ENCODE measurements at regions not wholly inside any gene's neighbourhood (a gene's known extent, or its start where the extent isn't known, plus 50 kb on each side); places are given as distances from the start of the nearest gene placed in this dataset.
"Not testable (repeated sequence)": the region's sequence is repeated elsewhere in the genome, so short reads cannot be mapped to it uniquely, and the experiment has no call there.

- Histone ChIP-seq H3K4me1 (peaks cover 0 to 24% (median 9%) of the 10 kb centered on the region in 6 donors), H3K27ac (peak overlapping the region in 4 of 8 donors; percentile 66 to 88 (median 72))
- DNase-seq; H3K9me3 ChIP-seq; H3K27me3 ChIP-seq (replicated peaks in 1 of 7); intact Hi-C loops (cut with DNase I; ENCODE audit: low total_unique reads); H3K4me3 ChIP-seq; H3K36me3 ChIP-seq: not testable (repeated sequence)
- WGBS, 5 donors, result 80 to 100% (median 83%) methylated on average over 1 to 2 of the region's 3 CpGs; no CpG with 5 or more reads in 1 of the 5 donors
These were observed 232.0 kb upstream of the PLGLB2 start for GRCh38 chr2:87515875-87516274.

DNA sequence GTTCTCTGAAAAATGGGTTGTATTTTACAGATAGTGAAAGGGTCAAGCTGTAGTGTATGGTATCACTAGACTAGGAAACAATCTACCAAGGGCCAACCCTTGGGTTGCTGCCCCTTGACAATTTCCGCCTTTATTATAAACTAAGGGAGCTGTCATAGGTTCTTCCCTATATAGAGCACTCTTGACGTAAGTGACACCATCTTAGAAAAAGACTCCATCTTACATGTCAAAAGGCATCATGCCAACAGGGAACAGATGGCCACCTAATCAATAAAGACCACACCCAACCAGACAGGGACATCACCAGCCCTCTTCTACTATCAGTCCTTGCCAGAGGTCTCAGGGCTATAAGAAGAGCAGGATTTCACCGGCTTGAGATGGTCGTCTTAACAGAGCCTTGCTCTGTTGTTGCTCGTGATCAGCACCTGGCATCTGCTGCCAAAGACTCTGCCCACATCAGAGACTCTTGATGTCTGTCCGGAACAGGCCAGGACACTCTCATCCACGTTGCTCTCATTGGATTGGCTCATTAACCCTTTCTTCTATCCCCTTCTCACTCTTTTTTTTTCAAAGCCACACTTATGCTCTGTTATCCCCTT lies 231.4 kb upstream of the PLGLB2 start:
- intact Hi-C loops (cut with DNase I; ENCODE audit: low total_unique reads); H3K27me3 ChIP-seq (replicated peaks in 1 of 7); H3K4me3 ChIP-seq; H3K36me3 ChIP-seq; DNase-seq; H3K9me3 ChIP-seq: not testable (repeated sequence)
- peaks cover 0 to 29% (median 9%) of the 10 kb centered on the region in 6 donors for H3K4me1 ChIP-seq
- H3K27ac ChIP-seq, result peak overlapping the region in 5 of 8 donors; percentile 27 to 88 (median 69)
- WGBS, 5 donors, result 62 to 86% (median 78%) methylated on average over 5 to 7 of the region's 7 CpGs

DNA sequence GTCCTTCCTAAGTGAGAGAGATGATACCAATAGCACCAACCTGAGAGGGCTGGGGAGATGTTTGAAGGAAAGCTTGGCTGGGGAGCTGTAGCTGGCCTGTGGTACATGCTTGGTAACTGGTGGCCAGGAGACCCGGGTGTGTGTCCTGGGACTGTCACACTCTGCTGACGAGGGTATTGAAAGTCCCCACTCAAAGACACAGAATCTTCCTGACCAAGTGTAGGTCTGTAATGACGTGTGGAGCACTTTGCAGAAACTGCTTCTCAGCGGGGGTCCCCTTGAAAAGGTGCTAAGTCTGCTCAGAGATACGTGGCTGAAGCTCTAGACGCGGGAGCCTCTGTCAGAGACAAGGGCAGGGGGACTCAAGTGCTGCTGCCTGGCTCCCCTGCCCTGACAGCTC lies 230.4 kb upstream of the PLGLB2 start:
- H3K9me3 ChIP-seq; intact Hi-C loops (cut with DNase I; ENCODE audit: low total_unique reads); H3K36me3 ChIP-seq; H3K4me3 ChIP-seq; DNase-seq; H3K27me3 ChIP-seq (replicated peaks in 1 of 7): not testable (repeated sequence)
- WGBS, 5 donors, result 51 to 77% (median 59%) methylated on average over 2 of the region's 7 CpGs; no CpG with 5 or more reads in 1 of the 5 donors
- peaks cover 0 to 29% (median 9%) of the 10 kb centered on the region in 6 donors for H3K4me1 ChIP-seq
- peak overlapping the region in 4 of 8 donors; percentile 66 to 88 (median 72) for H3K27ac ChIP-seq

- intact Hi-C loops (cut with DNase I; ENCODE audit: low total_unique reads); H3K9me3 ChIP-seq; H3K36me3 ChIP-seq; DNase-seq; H3K4me3 ChIP-seq; H3K27me3 ChIP-seq (replicated peaks in 1 of 7): not testable (repeated sequence)
- Histone ChIP-seq H3K27ac (peak overlapping the region in 7 of 8 donors; percentile 72 to 91 (median 82)), H3K4me1 (peaks cover 0 to 29% (median 9%) of the 10 kb centered on the region in 6 donors)
- peak in 1 of 3 donors; percentile 24 for TF ChIP-seq POLR2AphosphoS5 (IDR thresholded peaks at IDR 0.05)
- WGBS, 5 donors, result 46 to 60% (median 50%) methylated on average over 3 to 7 of the region's 7 CpGs
These were observed 229.8 kb upstream of the PLGLB2 start for GRCh38 chr2:87518066-87518465.

GRCh38 chr2:87518547-87518946 lies 229.3 kb upstream of the PLGLB2 start:
- WGBS, 5 donors, result 62 to 91% (median 81%) methylated on average over 7 to 8 of the region's 8 CpGs
- H3K4me3 ChIP-seq; H3K9me3 ChIP-seq; H3K36me3 ChIP-seq; H3K27me3 ChIP-seq (replicated peaks in 1 of 7); intact Hi-C loops (cut with DNase I; ENCODE audit: low total_unique reads): not testable (repeated sequence)
- peak overlapping the region in 7 of 8 donors; percentile 72 to 91 (median 82) for H3K27ac ChIP-seq
- DNase-seq, result peak; percentile 69
- peaks cover 0 to 29% (median 9%) of the 10 kb centered on the region in 6 donors for H3K4me1 ChIP-seq

DNA sequence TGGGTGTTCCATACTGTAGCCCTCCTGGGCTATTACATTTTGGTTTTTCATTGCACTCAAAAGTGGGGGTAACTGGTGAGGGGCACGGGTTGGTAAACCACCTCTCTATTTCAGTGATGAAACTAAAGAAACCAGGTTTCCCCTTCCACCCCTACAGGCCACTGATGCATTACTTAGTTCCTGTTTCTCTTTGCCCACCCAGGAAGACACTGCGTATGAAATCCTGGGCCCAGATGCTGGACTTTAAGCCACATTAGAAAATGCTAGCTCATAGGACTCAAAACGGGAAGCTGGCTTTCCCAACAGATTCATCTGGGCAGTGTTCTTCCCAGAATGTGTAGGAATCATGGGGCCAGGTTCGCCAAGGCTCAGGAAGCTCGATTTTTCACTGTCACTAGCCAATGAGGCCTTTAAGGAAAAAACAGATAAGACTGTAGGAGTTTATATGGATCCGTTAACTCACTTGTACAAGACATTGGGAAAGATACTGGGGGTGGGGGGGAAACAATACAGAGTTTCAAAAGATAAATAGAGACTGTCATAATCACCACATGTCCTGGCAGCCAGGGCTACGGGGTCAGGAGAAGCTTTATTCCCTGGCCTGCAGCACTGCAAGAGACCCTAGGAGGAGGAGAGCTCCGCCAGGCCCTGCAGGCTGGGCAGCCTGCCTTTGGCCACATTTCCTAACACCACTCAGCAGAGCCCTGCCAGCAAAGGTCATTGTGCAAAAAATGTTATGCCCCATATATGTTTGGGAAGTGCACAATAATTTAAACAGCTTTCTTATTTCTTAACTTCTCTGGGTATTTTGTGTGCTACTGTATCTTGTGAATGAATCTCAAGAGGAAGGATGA lies 228.5 kb upstream of the PLGLB2 start:
- H3K27me3 ChIP-seq (replicated peaks in 1 of 7); intact Hi-C loops (cut with DNase I; ENCODE audit: low total_unique reads); H3K4me3 ChIP-seq; H3K9me3 ChIP-seq; DNase-seq; H3K36me3 ChIP-seq: not testable (repeated sequence)
- peak overlapping the region in 5 of 8 donors; percentile 42 to 89 (median 74) for H3K27ac ChIP-seq
- WGBS, 5 donors, result 45 to 69% (median 63%) methylated on average over 2 to 5 of the region's 8 CpGs
- peaks cover 0 to 29% (median 9%) of the 10 kb centered on the region in 6 donors for H3K4me1 ChIP-seq

DNA sequence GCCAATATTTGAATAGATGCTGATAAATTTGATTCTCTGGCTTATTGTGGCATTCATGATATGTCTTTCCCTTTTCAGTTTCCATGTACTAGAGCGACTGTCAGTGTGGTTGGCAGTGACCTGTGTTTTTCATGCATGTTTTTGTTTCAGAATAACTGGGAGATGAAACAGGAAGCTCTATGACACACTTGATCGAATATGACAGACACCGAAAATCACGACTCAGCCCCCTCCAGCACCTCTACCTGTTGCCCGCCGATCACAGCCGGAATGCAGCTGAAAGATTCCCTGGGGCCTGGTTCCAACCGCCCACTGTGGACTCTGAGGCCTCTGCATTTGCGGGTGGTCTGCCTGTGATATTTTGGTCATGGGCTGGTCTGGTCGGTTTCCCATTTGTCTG lies 226.8 kb upstream of the PLGLB2 start:
- Histone ChIP-seq H3K27ac (peak overlapping the region in 7 of 8 donors; percentile 23 to 92 (median 76)), H3K4me1 (peaks cover 0 to 26% (median 7%) of the 10 kb centered on the region in 6 donors)
- H3K36me3 ChIP-seq; H3K27me3 ChIP-seq (replicated peaks in 1 of 7); H3K4me3 ChIP-seq; H3K9me3 ChIP-seq; intact Hi-C loops (cut with DNase I; ENCODE audit: low total_unique reads): not testable (repeated sequence)
- peak in 2 of 3 donors; percentile 44 to 50 for TF ChIP-seq POLR2AphosphoS5 (IDR thresholded peaks at IDR 0.05)
- WGBS, 5 donors, result 54 to 88% (median 60%) methylated on average over 6 to 9 of the region's 10 CpGs
- peak; percentile 80 for DNase-seq

- Histone ChIP-seq H3K4me1 (peaks cover 0 to 26% (median 7%) of the 10 kb centered on the region in 6 donors), H3K27ac (peak overlapping the region in 7 of 8 donors; percentile 23 to 92 (median 76))
- intact Hi-C loops (cut with DNase I; ENCODE audit: low total_unique reads); H3K9me3 ChIP-seq; DNase-seq; H3K27me3 ChIP-seq (replicated peaks in 1 of 7); H3K36me3 ChIP-seq; H3K4me3 ChIP-seq: not testable (repeated sequence)
- WGBS, 5 donors, result 64 to 84% (median 77%) methylated on average over 4 to 7 of the region's 7 CpGs
These were observed 226.4 kb upstream of the PLGLB2 start for GRCh38 chr2:87521489-87521888.

GRCh38 chr2:87524619-87525188 lies 223.2 kb upstream of the PLGLB2 start:
- H3K36me3 ChIP-seq; H3K9me3 ChIP-seq; DNase-seq; intact Hi-C loops (cut with DNase I; ENCODE audit: low total_unique reads); H3K27me3 ChIP-seq (replicated peaks in 1 of 7); H3K4me3 ChIP-seq: not testable (repeated sequence)
- 61 to 77% (median 67%) methylated on average over 4 to 5 of the region's 5 CpGs for WGBS, 5 donors
- Histone ChIP-seq H3K4me1 (peaks cover 0 to 12% (median under 1%) of the 10 kb centered on the region in 6 donors), H3K27ac (peak overlapping the region in 5 of 8 donors; percentile 43 to 92 (median 71))

GRCh38 chr2:87525497-87525991 lies 222.3 kb upstream of the PLGLB2 start:
- intact Hi-C loops (cut with DNase I; ENCODE audit: low total_unique reads); H3K27me3 ChIP-seq (replicated peaks in 1 of 7); H3K36me3 ChIP-seq; DNase-seq; H3K9me3 ChIP-seq: not testable (repeated sequence)
- Histone ChIP-seq H3K4me1 (peaks cover 0 to 11% (median 0%) of the 10 kb centered on the region in 6 donors), H3K4me3 (peak overlapping the region in 1 of 8 donors; percentile 19), H3K27ac (peak overlapping the region in 5 of 8 donors; percentile 43 to 92 (median 71))
- WGBS, 5 donors, result 10 to 37% (median 33%) methylated on average over 2 to 4 of the region's 5 CpGs; no CpG with 5 or more reads in 1 of the 5 donors

Data from spleen (tissue), 11 donors.